Loucy (cell line): ENCODE measurements at regions not wholly inside any gene's neighbourhood (a gene's known extent, or its start where the extent isn't known, plus 50 kb on each side); places are given as distances from the start of the nearest gene placed in this dataset.

Experiments used
- CTCF ChIP-seq: fragments of 200-600 bp; sonication (generic); conservative IDR thresholded peaks from 2 replicates; pipeline ENCODE4 v1.5.1; 2014; ENCODE audit warnings: mild to moderate bottlenecking, antibody characterized with exemption, low read length
- EZH2phosphoT487 ChIP-seq: fragments of 200-600 bp; IDR thresholded peaks from 2 replicates; pipeline ENCODE4 v1.6.1; 2018; ENCODE audit warnings: antibody characterized with exemption, mild to moderate bottlenecking, moderate library complexity, borderline replicate concordance

- TF ChIP-seq EZH2phosphoT487 (no peak), CTCF (no peak)
Measured at GRCh38 chr2:10230499-10230898, 72.2 kb upstream of the HPCAL1 start.
